GM12878 (cell line): ENCODE measurements at regions not wholly inside any gene's neighbourhood (a gene's known extent, or its start where the extent isn't known, plus 50 kb on each side); places are given as distances from the start of the nearest gene placed in this dataset.
A peak's percentile ranks its signal among the peaks of the same experiment; 100 is the strongest.

Experiments
- ATF7 ChIP-seq: fragments of 450-650 bp; IDR thresholded peaks from 2 replicates; pipeline ENCODE4 v1.6.1; 2016; ENCODE audit warnings: low read depth, mild to moderate bottlenecking
- BCL11A ChIP-seq: IDR thresholded peaks from 2 replicates; pipeline ENCODE4 v1.6.1; 2011; ENCODE audit warnings: low read depth, low read length
- BCL3 ChIP-seq: IDR thresholded peaks from 2 replicates; pipeline ENCODE4 v1.6.1; 2011; ENCODE audit warnings: borderline replicate concordance, low read depth, mild to moderate bottlenecking, moderate library complexity, low read length; ENCODE audit not compliant: insufficient read depth, poor library complexity, severe bottlenecking
- BMI1 ChIP-seq: fragments of 450-650 bp; IDR thresholded peaks from 2 replicates; pipeline ENCODE4 v1.6.1; 2016; ENCODE audit warnings: mild to moderate bottlenecking, moderate library complexity, borderline replicate concordance
- CHD1 ChIP-seq: IDR thresholded peaks from 2 replicates; pipeline ENCODE4 v1.6.1; 2012; ENCODE audit warnings: low read depth, low read length, improper control_type of control experiment
- CHD4 ChIP-seq: fragments of 200-600 bp; sonication (generic); IDR thresholded peaks from 2 replicates; pipeline ENCODE4 v1.6.1; 2016; ENCODE audit warnings: mild to moderate bottlenecking
- E4F1 ChIP-seq: fragments of 450-650 bp; IDR thresholded peaks from 2 replicates; pipeline ENCODE4 v1.6.1; 2018; ENCODE audit warnings: borderline replicate concordance, mild to moderate bottlenecking; ENCODE audit not compliant: partially characterized antibody
- MAX ChIP-seq: IDR thresholded peaks from 2 replicates; pipeline ENCODE4 v1.6.1; 2012; ENCODE audit warnings: low read depth, low read length, improper control_type of control experiment
- MTA2 ChIP-seq: fragments of 450-650 bp; IDR thresholded peaks from 2 replicates; pipeline ENCODE4 v1.6.1; 2016; ENCODE audit warnings: low read depth, mild to moderate bottlenecking, moderate library complexity
- NFXL1 ChIP-seq: fragments of 450-650 bp; IDR thresholded peaks from 2 replicates; pipeline ENCODE4 v1.6.1; 2017; ENCODE audit warnings: antibody characterized with exemption, mild to moderate bottlenecking, borderline replicate concordance
- NR2F1 ChIP-seq: fragments of 450-650 bp; conservative IDR thresholded peaks from 2 replicates; pipeline ENCODE4 v1.6.1; 2017; ENCODE audit warnings: mild to moderate bottlenecking
- PML ChIP-seq: IDR thresholded peaks from 2 replicates; pipeline ENCODE4 v1.6.1; 2012; ENCODE audit warnings: low read length, inconsistent platforms
- POU2F2 ChIP-seq: IDR thresholded peaks from 3 replicates; pipeline ENCODE4 v1.6.1; 2011; ENCODE audit warnings: low read depth, mild to moderate bottlenecking, low read length, borderline replicate concordance
- RAD51 ChIP-seq: fragments of 450-650 bp; IDR thresholded peaks from 2 replicates; pipeline ENCODE4 v1.6.1; 2016; ENCODE audit warnings: moderate library complexity, mild to moderate bottlenecking, inconsistent platforms
- SREBF2 ChIP-seq: IDR thresholded peaks from 2 replicates; pipeline ENCODE4 v1.6.1; 2012; ENCODE audit warnings: mild to moderate bottlenecking, low read length
- TBL1XR1 ChIP-seq: IDR thresholded peaks from 2 replicates; pipeline ENCODE4 v1.6.1; 2012; ENCODE audit warnings: low read depth, low read length, improper control_type of control experiment
- TCF12 ChIP-seq: IDR thresholded peaks from 2 replicates; pipeline ENCODE4 v1.6.1; 2011; ENCODE audit warnings: low read depth, mild to moderate bottlenecking, low read length

GRCh38 chr6:140636271-140636907 lies 1261.9 kb upstream of the CITED2 start (continued):
- TF ChIP-seq PML (no peak), RAD51 (no peak), NR2F1 (0 out of 2 replicates have a peak, but pooled peaks have one; percentile 18), MAX (no peak), TBL1XR1 (no peak), CHD4 (no peak), BCL3 (no peak), ATF7 (no peak), E4F1 (no peak), POU2F2 (no peak), TCF12 (no peak), BMI1 (no peak), CHD1 (no peak), NFXL1 (no peak), BCL11A (peak; percentile 51; the same call in 1 of the 2 replicates), MTA2 (peak; percentile 59), SREBF2 (no peak)
